HG03060 (cell line): ENCODE measurements at regions not wholly inside any gene's neighbourhood (a gene's known extent, or its start where the extent isn't known, plus 50 kb on each side); places are given as distances from the start of the nearest gene placed in this dataset.

Experiments
- ATAC-seq: cut with Tn5 transposase; IDR thresholded peaks from one replicate; pipeline ENCODE4 v1.9.1; 2021; ENCODE audit warnings: low read depth, moderate number of reproducible peaks; ENCODE audit not compliant: unreplicated experiment

DNA sequence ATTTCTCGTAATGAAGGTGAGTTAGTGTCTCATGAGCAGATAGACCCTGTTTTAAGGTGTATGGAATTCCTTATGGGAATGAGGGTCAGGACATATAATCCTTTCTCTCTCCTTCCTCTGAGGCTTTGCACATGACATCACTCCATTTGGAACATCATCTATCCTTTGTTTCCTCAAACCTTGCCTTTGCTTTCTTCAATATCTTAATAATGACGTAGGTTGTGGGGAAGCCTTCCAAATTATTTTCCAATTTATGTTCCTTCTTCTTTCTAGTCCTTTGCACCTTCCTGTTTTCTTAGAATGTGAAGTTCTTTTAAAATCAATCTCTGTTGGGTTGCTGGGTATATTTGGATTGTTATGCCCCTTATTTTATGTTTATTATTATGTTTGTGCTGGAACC is 502.9 kb upstream of the STXBP6 start:
- ATAC-seq, result no peak

- ATAC-seq, result no peak
These were observed 501.7 kb upstream of the STXBP6 start for GRCh38 chr14:25551674-25552073.

GRCh38 chr14:25546826-25547225 is 496.9 kb upstream of the STXBP6 start:
- ATAC-seq, result no peak

DNA sequence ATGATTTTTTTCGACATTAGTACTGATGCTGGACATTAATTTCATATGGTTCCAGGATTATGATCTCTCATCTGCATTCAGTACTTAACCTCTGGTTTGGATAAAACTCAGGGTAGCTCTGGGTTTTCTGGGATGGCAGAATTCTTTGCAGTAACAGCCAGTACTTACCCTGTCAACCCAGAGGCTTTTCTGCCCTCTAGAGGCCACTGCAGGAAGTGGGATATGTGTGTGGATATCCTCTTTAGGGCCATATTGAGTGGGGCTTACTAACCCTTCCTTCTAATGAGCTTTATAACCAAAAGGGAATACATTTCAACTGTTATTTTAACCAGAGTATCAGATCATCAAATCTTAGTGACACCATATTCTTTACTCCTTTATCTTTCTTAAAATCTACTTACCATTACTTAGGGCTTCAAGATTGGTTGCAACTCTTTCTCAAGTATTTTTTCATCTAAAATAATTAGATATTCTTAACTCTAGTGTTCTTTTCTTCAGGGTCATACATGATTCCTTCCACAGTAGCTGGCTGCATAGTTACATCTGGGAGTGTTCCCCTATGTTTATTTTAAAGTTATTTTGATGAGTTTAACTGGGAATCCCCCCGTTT is 488.0 kb upstream of the STXBP6 start:
- ATAC-seq, result no peak

- ATAC-seq, result no peak
These were observed 476.3 kb upstream of the STXBP6 start for GRCh38 chr14:25526290-25526689.

GRCh38 chr14:25522926-25523325 is 473.0 kb upstream of the STXBP6 start:
- no peak for ATAC-seq

DNA sequence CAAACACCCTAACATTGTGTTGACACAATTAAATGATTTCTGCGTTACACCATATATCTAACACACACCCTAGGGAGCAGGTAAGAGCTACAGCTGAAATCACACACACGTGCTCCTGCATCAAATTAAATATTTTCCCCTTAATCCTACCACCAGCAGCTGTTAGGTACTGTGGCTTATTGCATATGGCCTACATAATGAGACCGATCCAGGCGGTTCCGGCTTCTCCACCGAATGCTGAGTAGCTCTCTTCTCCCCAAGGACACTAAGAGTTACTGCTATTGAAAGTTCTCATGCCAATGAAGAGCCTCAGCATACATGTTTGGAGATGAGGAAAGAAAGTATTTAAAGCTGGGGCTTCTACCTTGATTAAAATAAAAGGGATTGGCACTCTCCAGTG is 472.2 kb upstream of the STXBP6 start:
- no peak for ATAC-seq

- ATAC-seq, result no peak
These were observed 471.7 kb upstream of the STXBP6 start for GRCh38 chr14:25521616-25522015.

DNA sequence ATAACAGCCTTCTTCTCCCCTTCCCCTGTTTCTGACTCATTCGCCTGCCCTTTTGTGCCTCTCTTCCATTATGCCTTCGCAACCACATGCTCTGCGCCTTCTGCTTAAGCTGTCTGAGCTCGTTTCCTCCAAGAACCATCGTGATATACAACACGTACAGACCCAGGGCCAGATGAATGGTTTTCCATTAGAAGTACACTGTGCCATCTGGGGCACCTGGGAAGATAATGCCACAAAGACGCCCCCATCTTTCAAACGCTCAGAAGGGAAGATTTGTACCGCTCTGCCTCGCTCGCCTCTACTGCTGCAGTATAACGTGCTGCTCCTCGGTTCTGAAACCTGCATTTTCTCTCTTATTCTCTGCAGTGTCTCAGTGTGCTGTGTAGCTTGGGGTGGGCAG is 470.9 kb upstream of the STXBP6 start:
- no peak for ATAC-seq

GRCh38 chr14:25518364-25518763 is 468.4 kb upstream of the STXBP6 start:
- ATAC-seq, result no peak

DNA sequence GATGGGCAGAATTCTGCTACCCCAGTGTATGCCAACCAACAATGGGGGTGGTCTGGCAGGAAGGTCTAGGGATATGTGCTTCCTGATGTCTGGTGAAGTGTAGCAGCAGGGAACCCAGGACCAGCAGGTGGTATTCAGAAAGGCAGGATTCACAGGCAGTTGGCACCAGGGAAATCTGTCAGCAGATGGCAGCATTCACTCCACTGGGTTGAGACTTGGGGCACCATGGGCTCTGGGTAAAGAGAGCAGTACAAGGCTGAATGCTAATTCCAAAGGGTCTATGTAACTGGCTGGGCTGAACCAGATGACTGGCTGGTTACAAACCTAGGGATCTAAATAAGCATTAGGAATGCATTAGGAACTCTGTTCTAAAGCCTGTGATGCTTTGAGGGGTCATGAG is 466.9 kb upstream of the STXBP6 start:
- no peak for ATAC-seq

DNA sequence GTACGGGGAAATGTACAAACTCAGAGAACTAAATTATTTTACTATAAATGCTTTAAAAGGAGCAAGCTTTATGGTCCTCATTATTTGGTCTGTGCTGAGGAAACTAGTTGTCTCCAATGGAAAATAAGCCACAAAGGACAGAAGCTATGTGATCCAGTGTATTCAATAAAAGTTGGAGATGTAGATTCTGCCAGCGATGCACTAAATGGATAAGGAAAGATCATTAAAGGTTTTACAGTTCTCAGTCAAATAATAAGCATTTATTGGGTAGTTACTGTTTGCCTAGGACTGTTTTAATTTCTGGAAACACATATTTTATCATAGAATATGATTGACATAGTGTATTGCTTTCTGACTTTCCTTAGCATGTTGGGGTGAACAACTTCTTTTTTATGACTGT is 458.9 kb upstream of the STXBP6 start:
- no peak for ATAC-seq

DNA sequence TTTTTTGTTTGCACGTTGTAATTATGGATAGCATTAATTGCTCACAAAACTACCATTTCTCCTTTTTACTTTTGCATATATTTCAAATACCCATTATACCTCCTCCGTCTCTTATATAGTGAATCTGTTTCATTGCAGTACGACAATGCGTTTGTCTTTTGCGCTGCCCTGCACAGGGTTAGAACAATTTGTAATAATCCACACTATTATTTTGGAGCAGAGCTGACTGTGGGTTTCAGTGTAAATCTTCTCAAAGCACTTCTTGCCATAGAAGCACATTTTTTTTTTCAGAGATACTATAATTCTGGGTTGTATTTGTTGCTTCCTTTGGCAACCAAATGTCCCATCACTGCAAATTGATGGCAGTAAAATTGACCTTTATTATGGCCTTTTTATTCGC is 451.8 kb upstream of the STXBP6 start:
- no peak for ATAC-seq

DNA sequence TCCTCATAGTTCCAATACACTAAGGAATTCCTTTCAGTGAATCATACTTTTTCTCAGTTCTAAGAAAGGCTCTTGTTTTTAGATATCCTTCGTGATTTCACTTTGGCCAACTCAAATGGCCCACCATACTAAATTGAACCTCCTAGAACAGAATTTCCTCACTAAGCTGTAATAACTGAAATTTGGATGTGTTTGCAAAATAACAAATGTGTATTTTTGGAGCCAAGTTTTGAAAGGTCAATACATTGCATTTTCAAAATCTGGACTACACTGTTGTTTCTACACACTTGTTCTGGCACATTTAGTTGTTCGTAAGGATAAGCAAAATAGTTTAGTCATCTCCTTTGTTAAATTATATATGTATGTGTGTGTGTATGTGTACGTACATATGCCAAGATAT is 439.0 kb upstream of the STXBP6 start:
- no peak for ATAC-seq

DNA sequence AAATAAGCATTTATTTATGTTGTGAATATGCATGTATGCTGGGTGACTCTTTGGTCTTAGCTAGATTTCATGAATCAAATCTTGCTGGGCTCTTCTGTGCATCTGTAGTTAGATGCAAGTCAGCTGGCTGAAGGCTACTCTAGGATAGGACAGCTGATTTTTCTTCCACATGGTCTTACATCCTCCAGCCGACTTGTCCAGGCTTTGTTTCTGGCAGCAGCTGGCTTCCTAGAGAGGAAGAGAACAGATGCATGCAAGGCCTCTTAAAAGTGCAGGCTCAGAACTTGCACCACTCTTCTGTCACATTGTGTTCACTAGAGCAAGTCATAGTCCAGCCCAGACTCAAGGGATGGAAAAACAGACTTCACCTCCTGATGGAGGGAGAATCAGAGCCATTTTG is 435.4 kb upstream of the STXBP6 start:
- no peak for ATAC-seq

DNA sequence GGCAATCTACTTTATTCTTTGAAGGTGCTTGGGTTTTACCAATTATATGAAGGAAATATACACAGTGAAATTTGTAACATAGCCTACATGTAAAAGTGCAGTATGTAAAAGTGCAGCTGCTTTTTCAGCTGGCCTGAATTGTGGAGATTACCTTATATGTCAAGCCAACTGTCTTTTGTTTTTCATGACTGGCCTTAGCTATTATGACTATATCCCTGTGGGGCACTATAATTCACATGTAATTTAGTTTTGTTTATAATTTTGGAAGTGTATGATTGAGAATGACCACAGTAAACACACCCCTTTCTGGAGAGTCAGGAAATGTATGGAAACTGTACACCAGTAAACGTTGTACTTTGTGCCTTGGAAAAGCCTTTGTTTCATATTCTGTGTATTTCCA is 435.0 kb upstream of the STXBP6 start:
- ATAC-seq, result no peak

GRCh38 chr14:25484235-25484634 is 434.3 kb upstream of the STXBP6 start:
- no peak for ATAC-seq

DNA sequence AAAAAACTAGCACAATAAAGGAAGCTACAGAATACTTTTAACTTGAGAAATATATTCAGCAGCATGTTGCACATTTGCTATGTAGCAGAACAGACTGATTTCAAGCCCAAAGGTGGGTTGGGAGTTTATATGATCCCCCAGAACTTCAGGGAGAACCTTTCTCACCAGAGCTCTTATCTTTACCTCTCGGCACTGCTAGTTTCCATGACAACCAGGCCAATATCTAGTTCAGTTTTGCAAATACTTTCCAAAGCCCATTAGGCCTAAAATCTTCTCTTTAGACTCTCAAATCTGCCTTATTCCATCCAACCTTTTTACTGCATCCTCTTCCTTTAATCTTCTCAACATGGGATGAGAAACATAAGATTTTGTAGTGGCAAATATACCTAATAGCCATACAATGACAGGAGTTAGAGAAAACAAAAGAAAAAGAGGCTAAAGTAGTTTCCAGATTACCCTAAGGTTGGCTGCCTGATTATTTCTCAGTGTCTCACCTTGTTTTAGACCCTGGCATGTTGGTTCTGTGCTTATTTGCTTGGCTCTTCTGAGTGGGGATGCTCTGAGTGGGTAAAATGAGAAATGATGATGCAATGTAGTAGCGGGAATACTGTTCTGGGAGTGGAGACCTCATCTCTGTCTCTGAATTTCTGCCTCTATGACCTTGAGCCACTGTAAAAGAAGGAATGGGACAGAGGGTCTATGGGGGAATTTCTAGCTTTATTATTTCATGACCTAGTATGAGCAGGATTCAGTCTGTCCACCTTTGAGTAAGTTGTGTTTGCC is 427.6 kb upstream of the STXBP6 start:
- no peak for ATAC-seq

GRCh38 chr14:25472700-25473099 is 422.8 kb upstream of the STXBP6 start:
- ATAC-seq, result no peak

DNA sequence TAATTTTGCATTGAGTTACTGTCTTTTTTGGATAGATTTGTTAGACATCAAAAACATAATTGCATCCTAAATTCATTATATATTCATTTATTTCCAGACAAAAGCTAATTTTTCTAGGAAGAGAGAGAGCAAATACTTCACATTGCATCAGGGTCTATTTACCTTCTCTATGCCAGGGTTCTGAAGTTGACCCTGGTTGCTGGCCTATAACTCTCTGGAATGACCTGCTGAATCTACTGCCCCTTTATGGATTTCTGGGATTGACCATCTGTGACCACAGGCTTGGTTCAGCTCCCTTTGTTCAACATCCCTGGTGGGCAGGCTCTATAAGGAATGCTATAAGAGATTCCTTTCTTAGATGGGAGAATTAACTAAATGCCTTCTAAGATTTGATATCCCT is 414.8 kb upstream of the STXBP6 start:
- ATAC-seq, result no peak

DNA sequence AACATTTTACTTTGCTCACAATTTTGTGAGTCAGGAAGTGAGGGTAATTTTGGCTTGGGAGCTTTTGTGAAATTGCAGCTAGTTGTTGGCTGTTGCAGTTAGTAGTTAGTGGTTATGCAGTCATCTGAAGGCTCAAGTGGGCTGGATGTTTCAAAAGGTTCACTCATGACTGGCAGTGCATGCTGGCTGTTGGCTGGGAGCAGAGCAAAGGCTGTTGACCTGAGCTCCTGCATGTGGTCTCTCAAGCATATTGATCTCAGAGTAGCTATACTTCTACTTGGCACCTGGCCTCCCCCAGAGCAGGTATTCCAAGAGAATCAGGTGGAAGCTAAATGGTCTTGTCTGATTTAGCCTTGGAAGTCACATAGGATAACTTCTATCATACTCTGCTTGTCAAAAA is 414.1 kb upstream of the STXBP6 start:
- no peak for ATAC-seq

DNA sequence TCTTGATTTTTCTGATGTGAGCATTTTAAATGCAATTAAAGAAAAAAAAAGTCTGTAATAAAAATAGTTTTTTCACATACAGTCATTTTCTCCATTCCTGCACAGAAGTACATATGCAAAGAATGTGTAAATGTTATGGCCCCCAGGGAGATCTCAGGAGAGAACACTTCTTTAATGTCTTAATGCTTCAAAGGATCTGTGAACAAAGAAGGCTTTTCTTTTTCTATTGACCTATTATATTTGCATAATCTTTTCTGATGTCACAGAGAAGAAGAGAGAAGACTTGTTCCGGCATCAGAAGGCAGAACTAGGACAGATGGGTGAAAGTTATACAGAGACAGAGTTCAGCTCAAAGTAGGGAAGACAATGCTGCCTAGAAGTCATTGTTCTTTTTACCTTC is 413.5 kb upstream of the STXBP6 start:
- ATAC-seq, result no peak
